Activated CD4-positive, alpha-beta T cell treated with anti-CD3 and anti-CD28 coated beads, Interleukin-2, Interleukin-4, amounts not matched to agents 100 ng/mL and 50 ng/mL, durations not matched to agents 16 hours and 8 hours (primary cell): ENCODE measurements at regions not wholly inside any gene's neighbourhood (a gene's known extent, or its start where the extent isn't known, plus 50 kb on each side); places are given as distances from the start of the nearest gene placed in this dataset.
A peak's percentile ranks its signal among the peaks of the same experiment; 100 is the strongest.
"Not testable (repeated sequence)": the region's sequence is repeated elsewhere in the genome, so short reads cannot be mapped to it uniquely, and the experiment has no call there.

ENCODE experiments used
- DNase-seq: peaks from one replicate; pipeline ENCODE4 v3.0.0-alpha.2; 2020; ENCODE audit warnings: low spot score

DNA sequence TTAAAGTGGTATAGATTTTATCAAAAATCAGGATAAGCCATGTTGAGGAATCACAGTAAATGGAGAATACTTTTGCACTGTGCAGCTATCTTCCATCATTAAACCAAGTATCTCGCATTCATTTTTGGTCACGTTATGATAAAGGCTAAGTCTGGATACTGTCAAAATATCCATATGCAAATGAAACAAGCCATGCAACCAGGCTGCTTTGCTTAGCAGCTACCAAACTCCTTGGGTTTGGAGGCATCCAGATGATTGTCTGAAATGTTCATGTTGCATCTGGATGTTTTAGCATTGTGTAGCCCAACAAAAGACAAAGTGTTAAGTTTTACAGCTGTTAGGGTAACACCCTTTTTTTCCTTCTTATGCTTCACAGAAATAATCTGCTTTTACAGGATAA, 322.9 kb upstream of the MDFIC2 start:
- DNase-seq, result no peak

DNA sequence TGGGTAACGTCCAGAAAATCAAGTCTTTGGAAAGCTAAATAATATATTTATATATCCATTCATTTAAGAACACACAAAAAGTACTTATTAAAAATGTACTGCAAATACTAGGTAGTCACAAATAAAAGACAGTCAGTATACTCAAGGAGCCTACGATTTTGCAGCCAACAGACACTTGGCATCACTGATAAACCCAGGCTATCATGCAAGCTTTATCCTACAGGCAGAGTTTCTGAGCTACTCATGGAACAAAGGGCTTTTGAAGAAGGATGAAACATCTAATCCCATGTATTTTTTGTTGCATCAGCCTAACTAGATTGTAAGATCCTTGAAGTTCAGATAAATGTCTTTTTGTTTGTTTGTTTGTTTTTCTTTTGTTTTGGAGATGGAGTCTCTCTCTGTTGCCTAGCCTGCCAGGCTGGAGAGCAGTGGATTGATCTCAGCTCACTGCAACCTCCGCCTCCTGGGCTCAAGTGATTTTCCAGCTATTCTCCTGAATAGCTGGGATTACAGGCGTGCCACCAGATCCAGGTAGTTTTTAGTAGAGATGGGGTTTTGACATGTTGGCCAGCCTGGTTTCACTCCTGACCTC, 319.4 kb upstream of the MDFIC2 start:
- DNase-seq, result no peak

DNA sequence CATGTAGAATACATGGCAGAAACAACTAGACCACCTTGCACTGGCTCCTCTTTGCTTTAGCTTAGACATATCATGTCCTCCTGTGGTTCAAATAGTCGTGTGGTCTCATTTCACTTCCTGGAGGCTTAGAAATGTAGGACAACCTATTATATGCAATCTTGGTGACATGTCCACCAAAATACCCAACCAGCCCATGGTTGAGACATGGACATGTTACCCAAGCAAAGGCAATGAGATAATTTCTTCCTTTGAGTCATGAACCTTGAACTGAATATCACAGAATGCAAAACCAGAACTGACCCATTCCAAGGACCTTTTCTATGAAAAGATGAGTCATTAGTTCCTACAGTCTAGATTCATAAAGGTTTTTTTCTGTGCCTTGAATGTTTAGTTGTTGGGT, 309.0 kb upstream of the MDFIC2 start:
- DNase-seq, result no peak

DNA sequence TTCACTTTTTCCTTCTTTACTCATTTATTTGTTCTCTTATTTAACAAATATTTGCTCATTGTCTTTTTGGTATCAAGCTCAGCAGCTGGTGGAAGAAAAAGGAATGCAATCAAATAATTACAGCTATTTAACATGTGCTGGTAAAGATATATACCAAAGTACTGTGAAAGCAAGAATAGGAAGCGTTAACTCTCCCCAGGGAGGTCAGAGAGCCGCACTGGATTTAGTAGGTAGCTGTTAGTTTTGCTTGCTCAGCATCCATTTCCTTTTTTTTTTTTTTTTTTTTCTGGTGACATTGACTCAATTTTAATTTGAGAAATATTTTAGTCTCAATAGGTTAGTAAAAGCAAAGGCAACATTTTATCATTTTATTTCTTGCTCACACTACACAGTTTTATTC, 308.5 kb upstream of the MDFIC2 start:
- no peak for DNase-seq

DNA sequence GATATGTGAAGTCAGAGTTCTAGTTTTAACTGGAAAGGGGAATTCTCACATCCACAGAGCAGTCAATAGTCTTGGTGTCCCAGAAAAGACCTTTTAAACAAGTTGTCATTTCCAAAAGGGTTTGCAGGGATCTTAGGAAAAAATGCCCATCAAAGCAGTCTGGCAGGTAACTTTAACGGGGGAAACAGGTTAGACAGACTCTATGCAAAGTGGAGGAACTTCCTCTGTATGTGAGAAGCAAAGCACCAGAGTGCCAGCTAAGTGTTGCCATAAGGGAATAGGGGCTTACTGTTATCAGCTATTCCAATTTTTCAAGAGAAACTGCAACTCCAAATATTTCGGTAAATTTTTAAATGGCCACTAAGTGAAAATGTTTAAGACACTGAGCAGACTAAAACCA, 307.9 kb upstream of the MDFIC2 start:
- no peak for DNase-seq

DNA sequence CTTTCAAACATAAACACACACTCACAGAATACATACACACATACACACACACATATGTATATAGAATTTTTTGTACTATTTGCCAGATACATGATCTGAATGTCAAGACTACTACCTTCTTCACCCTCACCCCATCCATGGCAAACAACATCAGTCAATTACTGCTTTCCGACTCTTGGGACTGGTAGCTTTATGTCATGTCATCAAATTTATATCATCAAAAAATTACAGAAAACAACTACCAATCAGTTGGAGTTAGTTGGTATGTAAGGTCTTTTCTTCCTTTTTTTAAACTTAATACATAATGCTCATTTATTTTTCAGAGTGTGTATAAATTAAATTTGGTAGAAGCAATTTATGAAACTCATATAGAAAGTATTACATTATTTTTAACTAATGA, 305.7 kb upstream of the MDFIC2 start:
- no peak for DNase-seq

DNA sequence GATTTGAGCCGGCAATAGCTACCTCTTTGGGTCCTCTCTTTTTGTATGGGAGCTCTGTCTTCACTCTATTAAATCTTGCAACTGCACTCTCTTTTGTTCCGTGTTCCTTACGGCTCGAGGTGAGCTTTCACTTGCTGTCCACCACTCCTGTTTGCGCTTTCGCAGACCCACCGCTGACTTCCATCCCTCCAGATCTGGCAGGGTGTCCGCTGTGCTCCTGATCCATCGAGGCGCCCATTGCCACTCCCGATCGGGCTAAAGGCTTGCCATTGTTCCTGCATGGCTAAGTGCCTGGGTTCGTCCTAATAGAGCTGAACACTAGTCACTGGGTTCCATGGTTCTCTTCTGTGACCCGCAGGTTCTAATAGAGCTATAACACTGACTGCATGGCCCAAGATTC, 304.9 kb upstream of the MDFIC2 start:
- not testable (repeated sequence) for DNase-seq

DNA sequence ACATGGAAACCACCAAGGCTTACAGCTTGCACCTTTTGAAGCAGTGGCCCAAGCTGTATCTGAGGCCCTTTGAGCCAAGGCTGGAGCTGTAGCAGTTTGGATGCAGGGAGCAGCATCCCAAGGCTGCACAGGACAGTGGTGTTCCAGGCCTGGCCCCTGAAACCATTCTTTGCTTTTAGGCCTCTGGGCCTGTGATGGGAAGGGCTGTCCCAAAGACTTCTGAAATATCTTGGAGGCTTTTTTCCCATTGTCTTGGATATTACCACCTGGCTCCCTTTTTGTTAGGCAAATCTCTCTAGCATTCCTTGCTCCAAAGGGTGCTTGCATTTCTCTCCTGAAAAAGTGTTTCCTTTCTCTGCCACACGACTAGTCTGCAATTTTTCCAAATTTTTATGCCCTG, 302.8 kb upstream of the MDFIC2 start:
- DNase-seq, result no peak

DNA sequence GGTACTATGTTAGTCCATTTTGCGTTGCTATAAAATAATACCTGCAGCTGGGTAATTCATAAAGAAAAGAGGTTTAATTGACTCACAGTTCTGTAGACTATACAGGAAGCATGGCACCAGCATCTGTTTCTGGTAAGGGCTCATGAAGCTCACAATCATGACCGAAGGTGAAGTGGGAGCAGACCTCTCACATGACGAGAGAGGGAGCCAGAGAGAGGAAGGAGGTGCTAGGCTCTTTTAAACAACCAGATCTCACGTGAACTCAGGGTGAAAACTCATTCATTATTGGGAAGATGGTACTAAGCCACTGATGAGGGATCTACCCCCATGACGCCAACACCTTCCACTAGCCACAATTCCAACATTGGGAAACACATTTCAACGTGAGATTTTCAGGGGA, 301.7 kb upstream of the MDFIC2 start:
- DNase-seq, result no peak

DNA sequence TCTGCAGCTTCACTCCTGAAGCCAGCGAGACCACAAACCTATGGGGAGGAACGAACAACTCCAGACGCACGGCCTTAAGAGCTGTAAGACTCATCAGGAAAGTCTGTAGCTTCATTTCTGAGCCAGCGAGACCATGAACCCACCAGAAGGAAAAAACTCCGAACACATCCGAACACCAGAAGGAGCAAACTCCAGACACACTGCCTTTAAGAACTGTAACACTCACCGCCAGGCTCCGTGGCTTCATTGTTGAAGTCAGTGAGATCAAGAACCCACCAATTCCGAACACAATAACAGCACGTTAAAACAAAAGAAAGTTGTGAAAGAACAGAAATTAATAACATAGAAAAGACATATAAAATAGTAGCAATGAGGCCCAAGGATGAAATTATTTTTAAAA, 300.5 kb upstream of the MDFIC2 start:
- DNase-seq, result no peak

DNA sequence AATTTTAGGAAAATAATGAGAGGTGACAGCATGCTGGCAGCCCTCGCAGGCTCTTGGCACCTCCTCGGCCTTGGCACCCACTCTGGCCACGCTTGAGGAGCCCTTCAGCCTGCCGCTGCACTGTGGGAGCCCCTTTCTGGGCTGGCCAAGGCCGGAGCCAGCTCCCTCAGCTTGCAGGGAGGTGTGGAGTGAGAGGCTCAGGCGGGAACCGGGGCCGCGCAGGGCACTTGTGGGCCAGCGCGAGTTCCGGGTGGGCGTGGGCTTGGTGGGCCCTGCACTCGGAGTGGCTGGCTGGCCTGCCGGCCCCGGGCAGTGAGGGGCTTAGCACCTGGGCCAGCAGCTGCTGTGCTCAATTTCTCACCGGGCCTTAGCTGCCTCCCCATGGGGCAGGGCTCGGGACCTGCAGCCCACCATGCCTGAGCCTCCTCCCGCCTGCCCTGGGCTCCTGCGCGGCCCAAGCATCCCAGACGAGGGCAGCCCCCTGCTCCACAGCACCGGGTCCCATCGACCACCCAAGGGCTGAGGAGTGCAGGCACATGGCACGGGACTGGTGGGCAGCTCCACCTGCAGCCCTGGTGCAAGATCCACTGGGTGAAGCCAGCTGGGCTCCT, 299.3 kb upstream of the MDFIC2 start:
- not testable (repeated sequence) for DNase-seq

DNA sequence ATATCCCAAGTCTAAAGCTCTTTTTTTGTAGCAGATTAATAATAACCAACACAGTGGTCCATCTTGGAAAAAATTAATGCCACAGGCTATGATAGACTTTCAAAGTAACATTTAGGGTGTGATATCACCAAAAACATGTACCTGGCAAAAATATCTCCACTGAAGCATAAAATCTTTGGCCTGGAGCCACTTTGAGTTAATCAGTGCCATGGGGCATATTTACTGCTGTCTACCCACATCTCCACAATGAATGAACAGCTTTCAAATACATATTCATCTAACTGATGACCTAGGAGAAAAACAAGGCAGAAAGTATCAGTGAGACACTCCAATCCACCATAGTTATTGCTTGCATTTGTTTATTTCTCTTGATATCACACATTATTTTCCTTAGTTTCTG, 296.0 kb upstream of the MDFIC2 start:
- no peak for DNase-seq

DNA sequence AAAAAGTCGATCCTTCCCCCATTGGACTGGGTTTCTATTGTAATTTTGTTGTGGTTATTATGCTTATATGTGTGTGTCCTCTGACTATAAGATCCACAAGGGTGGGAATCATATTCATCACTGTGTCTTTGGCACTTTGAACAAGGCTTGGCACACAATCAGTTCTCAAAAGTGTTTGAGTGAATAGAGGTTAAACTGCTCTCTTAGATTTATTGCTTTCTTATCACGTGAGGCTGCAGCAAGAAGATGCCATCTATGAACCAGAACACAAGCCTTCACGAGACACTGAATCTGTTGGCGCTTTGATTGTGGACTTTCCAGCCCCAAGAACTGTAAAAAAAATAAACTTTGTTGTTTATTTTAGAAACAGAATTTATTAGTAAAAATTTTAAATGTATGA, 295.0 kb upstream of the MDFIC2 start:
- no peak for DNase-seq

DNA sequence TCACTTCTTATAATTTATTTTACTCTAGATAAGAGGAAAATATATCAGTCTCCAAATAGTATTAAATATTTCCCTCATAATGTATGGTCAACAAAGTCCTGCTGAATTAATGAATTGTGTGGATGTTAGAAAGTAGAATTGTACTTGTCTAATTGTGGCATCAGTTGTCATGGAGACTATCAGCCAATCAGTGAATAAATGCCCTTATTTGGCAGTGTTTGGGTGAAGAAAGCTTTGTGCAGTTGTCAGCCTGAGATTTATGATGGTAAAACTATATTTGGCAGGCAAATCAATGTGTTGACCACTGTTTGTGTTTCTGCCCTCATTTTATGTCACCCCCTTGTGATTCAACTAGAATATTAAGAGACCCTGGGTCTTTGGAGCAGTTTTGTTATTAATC, 293.6 kb upstream of the MDFIC2 start:
- DNase-seq, result no peak

DNA sequence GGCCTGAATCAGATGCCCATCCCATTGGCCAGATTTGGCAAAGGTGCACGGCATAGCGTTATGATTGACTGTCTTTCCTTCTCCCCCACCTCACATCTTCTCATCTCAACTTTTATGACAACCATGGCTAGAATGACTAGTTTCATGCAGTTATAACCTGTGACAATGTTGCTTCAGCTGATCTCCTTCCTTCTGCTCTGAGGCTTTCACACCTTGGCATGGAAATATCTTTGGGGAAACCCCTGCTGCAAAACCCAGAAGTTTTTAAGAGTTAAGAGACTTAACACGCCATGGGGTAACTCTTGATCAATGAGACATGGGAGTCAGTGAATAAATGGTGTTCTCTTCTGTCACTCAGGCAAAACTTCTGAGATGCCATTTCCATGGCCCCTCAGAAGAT, 290.7 kb upstream of the MDFIC2 start:
- DNase-seq, result peak; percentile 24

DNA sequence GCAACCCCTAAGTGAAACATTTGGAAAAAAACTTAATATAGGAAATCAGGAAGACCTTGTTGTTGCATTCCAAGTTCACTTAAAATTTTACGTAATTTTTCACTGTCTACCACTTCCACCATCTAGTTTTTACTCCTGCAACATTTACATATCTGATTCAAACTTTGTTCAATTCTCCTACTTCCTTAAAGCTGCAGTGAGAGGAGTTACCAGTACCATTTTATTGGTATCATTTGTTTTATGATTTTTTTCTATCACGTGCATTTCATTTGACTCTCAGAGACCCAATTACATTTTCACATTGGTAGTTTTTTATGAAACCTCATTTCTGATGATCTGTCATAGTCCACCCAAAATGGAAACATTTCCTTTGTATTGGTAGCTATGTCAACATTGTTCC, 284.9 kb upstream of the MDFIC2 start:
- DNase-seq, result no peak

DNA sequence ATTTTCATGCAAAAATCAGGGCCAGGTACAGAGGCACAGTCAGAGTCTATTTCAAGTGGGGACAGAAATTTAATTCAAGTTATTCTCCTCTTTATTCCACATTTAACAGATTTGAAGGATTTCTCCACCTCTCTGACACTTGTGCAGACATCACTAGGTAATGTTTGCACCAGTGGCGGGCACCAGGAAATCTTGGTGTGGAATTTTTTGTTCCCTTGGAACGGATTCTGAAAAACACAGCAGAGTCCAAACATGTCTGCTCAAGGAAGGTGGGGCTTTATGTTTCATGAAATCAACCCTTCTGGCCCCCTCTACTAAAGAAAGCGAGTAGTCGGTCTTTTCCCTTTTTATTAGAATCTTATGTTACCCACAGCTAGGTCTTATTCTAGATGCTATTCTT, 271.2 kb upstream of the MDFIC2 start:
- DNase-seq, result no peak

DNA sequence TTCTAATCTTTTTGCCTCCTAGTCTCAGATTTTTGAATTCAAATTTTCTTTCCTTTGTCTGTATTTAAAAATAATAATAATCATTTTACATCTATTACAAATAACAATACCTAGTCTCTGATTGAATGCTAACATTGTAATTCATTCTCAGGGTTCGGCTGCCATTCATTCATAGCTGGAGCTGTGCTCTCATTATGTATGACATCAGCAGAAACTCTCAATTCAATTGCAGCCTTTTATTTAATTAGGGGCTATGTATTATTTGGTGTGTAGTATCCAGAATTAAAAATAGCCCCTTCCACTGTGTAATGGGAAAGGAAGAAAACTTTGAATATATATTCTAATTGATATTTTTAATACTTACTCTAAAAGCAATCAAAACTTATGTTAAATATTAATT, 270.4 kb upstream of the MDFIC2 start:
- no peak for DNase-seq

DNA sequence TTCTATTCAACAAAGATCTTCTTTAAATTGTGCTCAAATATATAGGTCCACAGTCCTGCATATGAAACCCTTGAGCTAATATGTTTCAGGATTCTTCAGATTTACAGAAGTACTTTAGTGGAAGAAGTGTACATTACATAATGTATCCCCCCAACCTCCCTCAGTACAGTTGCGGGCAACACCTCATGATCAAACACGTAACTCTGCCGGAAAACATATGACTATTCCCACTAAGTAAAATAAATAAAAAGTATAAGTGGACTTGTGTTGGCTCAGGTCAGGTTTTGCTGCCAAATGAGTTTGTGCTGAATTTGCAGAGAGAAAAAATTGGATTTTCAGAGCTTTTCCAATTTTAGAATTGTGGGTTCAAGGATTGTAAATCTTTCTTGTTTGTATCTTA, 267.6 kb upstream of the MDFIC2 start:
- no peak for DNase-seq

DNA sequence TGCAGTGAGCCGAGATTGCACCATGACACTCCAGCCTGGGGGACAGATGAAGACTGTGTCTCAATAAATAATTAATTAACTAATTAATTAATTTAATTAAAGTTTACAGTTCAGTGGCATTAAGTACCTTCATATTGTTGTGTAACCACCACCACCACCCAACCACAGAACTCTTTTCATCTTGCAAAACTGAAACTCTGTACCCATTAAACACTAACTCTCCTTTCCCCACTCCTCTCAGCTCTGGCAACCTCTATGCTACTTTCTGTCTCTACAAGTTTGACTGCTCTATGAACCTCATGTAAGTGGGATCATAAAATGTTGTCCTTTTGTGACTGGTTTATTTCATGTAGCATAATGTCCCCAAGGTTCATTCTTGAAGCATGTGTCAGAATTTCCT, 259.3 kb upstream of the MDFIC2 start:
- no peak for DNase-seq

DNA sequence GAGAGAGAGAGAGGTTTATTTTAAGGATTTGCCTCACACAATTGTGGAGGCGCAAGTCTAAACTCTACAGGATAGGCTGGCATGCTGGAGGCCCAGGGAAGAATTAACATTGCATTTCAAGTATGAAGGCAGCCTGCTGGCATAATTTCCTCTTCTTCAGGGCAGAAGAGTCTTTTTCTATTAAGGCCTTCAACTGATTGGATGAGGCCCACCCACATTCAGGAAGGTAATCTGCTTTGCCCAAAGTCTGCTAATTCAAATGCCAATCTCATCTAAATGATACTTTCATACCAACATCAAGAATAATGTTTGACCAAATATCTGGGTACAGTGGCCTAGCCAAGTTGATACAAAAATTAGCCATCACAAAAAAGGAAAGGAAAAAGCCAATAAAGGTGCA, 258.1 kb upstream of the MDFIC2 start:
- no peak for DNase-seq

DNA sequence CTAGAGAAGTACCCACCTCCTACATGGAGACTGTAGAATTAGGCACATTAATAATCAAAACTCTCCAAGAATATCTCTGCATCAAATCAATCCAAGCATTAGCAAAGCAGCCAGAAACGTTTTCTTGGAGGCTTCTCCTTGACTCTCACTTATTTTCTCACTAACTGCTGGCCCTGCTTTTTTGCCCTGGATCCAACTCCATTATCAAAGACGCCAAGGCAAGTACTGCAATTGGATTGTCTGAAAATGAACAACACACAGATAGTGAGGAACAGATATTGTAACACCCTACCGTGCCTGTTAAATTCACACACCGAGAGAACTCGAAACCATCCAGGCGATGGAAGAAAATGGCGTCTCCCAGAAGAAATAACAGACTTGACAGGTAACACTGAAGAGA, 256.2 kb upstream of the MDFIC2 start:
- DNase-seq, result no peak

DNA sequence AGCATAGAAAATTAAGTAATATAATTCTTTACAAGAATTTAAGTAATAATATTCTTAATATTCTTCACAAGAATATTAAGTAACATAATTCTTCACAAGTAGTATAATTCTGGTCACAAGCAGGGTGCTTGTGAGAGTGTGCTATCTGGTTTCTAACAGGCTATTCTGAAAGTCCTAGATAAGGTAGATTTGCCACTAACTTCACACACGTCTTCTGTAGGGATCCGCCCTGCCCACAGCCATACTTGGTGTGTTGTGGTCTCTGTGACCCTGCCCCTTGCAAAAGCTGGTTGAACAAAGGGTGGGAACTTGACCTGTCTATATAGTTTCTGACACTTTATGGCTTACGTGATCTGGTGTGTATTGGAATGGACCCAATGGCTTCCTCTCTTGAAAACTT, 253.4 kb upstream of the MDFIC2 start:
- no peak for DNase-seq

DNA sequence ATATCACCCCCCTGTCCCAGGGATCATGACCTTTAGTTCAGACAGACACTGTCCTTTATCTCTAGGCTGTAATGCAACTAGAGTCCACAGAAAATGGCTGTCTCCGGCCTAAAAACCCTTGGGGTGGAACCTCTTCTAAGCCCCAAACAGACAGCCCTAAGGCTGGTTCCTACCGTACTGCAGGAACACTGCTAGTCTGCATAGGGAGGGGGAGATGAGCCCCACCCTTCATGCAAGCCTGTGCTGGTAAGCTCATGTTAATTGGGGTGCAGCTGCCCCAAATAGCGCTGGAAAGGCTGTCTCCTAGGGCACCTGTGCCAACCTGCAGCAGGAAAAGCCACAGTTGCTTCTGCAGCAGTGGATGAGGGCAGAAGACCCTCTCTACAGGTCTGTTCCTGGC, 252.1 kb upstream of the MDFIC2 start:
- no peak for DNase-seq

DNA sequence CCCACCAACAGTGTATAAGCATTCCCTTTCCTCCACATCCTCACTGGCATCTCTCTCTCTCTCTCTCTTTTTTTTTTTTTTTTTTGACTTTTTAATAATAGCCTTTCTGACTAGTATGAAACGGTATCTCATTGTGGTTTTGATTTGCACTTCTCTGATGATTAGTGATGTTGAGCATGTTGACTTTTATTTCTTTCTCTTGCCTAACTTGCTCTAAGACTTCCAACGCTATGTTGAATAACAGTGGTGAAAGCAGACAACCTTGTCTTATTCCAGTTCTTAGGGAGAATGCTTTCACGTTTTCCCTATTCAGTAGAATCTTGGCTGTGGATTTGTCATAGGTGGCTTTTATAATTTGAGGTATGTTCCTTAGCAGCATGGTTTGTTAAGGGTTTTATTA, 249.4 kb upstream of the MDFIC2 start:
- no peak for DNase-seq
